Endothelial cell of umbilical vein (primary cell): ENCODE measurements at regions not wholly inside any gene's neighbourhood (a gene's known extent, or its start where the extent isn't known, plus 50 kb on each side); places are given as distances from the start of the nearest gene placed in this dataset.

Source experiments
- BruUV-seq: library from RNA; stranded (reverse); fragments of 400-500 nt; replicated peaks from 2 replicates; lab custom pipeline; 2021; lab: Mats Ljungman, UMichigan
- CTCF ChIA-PET: fragments of 300-600, 350-600 bp; sonication (Branson Sonifier 250); formaldehyde crosslinking; loops from one replicate; lab custom pipeline; 2021; ENCODE audit warnings: antibody characterized with exemption, inconsistent platforms; lab: Charles Lee
- POLR2A ChIA-PET: fragments of 300-600, 350-600 bp; sonication (Branson Sonifier 250); formaldehyde crosslinking; loops from one replicate; lab custom pipeline; 2021; ENCODE audit warnings: antibody characterized with exemption, inconsistent platforms; lab: Charles Lee
- DNase-seq: peaks from one replicate; pipeline ENCODE4 v3.0.0-alpha.2; 2011; ENCODE audit warnings: low read depth, low spot score
- FAIRE-seq: peaks from 2 replicates; lab custom pipeline; 2011; peaks lifted over from hg19 to GRCh38; lab: Jason Lieb, UNC
- H2AFZ ChIP-seq: 2 replicates; pipeline ENCODE4 v1.6.0; 2012; ENCODE audit warnings: low read depth, low read length, control low read depth, inconsistent platforms
- H3K27ac ChIP-seq: 2 replicates; pipeline ENCODE4 v1.5.1; 2011; ENCODE audit warnings: low read depth, mild to moderate bottlenecking, control low read depth, low read length, moderate library complexity; ENCODE audit not compliant: insufficient read depth
- H3K27me3 ChIP-seq, 2 experiments: 2 replicates each; pipeline versions ENCODE4 v1.6.0 to v1.6.1; 2011; ENCODE audit warnings: low read length in 2 of 2, mixed read lengths in 1 of 2; ENCODE audit not compliant: control insufficient read depth in 2 of 2, insufficient read depth in 2 of 2
- H3K36me3 ChIP-seq, 2 experiments: 2 replicates in 1 of 2; 3 replicates in 1 of 2; pipeline ENCODE4 v1.5.1; 2011; ENCODE audit warnings: low read length in 2 of 2, mild to moderate bottlenecking in 1 of 2, moderate library complexity in 1 of 2; ENCODE audit not compliant: control insufficient read depth in 2 of 2, insufficient read depth in 2 of 2; ENCODE audit errors: extremely low read depth in 1 of 2
- H3K4me1 ChIP-seq: 3 replicates; pipeline ENCODE4 v1.5.1; 2011; ENCODE audit warnings: mild to moderate bottlenecking, low read length; ENCODE audit not compliant: control insufficient read depth, insufficient read depth; ENCODE audit errors: extremely low read depth
- H3K4me2 ChIP-seq: 2 replicates; pipeline ENCODE4 v1.6.1; 2011; ENCODE audit warnings: low read length, control low read depth, mixed read lengths; ENCODE audit not compliant: insufficient read depth
- H3K4me3 ChIP-seq, 3 experiments: fragments of 200-600 bp in 1 of 3; sonication (generic), shearing (Covaris generic) in 1 of 3; replicated peaks in 1 of 3; 2 replicates each; pipeline ENCODE4 v1.5.1; 2011 to 2016; ENCODE audit warnings: control low read depth in 3 of 3, low read length in 3 of 3, mild to moderate bottlenecking in 2 of 3, inconsistent platforms in 1 of 3, low read depth in 1 of 3, moderate library complexity in 1 of 3; ENCODE audit not compliant: insufficient read depth in 1 of 3
- H3K79me2 ChIP-seq: 2 replicates; pipeline ENCODE4 v1.6.0; 2012; ENCODE audit warnings: low read length, inconsistent platforms; ENCODE audit not compliant: control insufficient read depth, insufficient read depth
- H3K9ac ChIP-seq: replicated peaks from 2 replicates; pipeline ENCODE3; 2011; ENCODE audit warnings: low read length, control low read depth; ENCODE audit not compliant: insufficient read depth; ENCODE audit errors: extremely low read depth
- H3K9me1 ChIP-seq: replicated peaks from 3 replicates; pipeline ENCODE4 v1.6.0; 2011; ENCODE audit warnings: mild to moderate bottlenecking, low read length; ENCODE audit not compliant: control insufficient read depth, insufficient read depth; ENCODE audit errors: extremely low read depth
- H3K9me3 ChIP-seq: replicated peaks from 2 replicates; pipeline ENCODE4 v1.5.1; 2012; ENCODE audit warnings: low read length, inconsistent platforms; ENCODE audit not compliant: control insufficient read depth, insufficient read depth
- H4K20me1 ChIP-seq: replicated peaks from 2 replicates; pipeline ENCODE3; 2011; ENCODE audit warnings: mild to moderate bottlenecking, low read length; ENCODE audit not compliant: control insufficient read depth, insufficient read depth; ENCODE audit errors: extremely low read depth
- EZH2 ChIP-seq: IDR thresholded peaks from 2 replicates; pipeline ENCODE4 v1.6.1; 2012; ENCODE audit warnings: borderline replicate concordance, low read depth, mild to moderate bottlenecking, moderate library complexity, low read length, inconsistent platforms; ENCODE audit not compliant: severe bottlenecking
- FOS ChIP-seq: IDR thresholded peaks from 2 replicates; pipeline ENCODE4 v1.6.1; 2011; ENCODE audit warnings: mild to moderate bottlenecking, low read length, moderate library complexity, borderline replicate concordance; ENCODE audit not compliant: insufficient read depth
- GATA2 ChIP-seq: IDR thresholded peaks from 2 replicates; pipeline ENCODE4 v1.7.0; 2011; ENCODE audit warnings: low read depth, mild to moderate bottlenecking, moderate library complexity, mixed read lengths, low read length; ENCODE audit not compliant: insufficient read length, insufficient read depth
- JUN ChIP-seq: IDR thresholded peaks from 2 replicates; pipeline ENCODE4 v1.6.1; 2011; ENCODE audit warnings: borderline replicate concordance, low read depth; ENCODE audit not compliant: insufficient read length, insufficient read depth
- MYC ChIP-seq: IDR thresholded peaks from one replicate; pipeline ENCODE4 v1.6.1; 2011; ENCODE audit warnings: mild to moderate bottlenecking, low read depth, low read length
- POLR2A ChIP-seq: IDR thresholded peaks from 2 replicates; pipeline ENCODE4 v1.6.1; 2012; ENCODE audit warnings: low read depth, mild to moderate bottlenecking, control low read depth, low read length
- POLR2AphosphoS5 ChIP-seq: IDR thresholded peaks from 2 replicates; pipeline ENCODE4 v1.6.1; 2012; ENCODE audit warnings: low read depth, mild to moderate bottlenecking, control low read depth, low read length, moderate library complexity; ENCODE audit not compliant: insufficient read depth
- dilution Hi-C: fragments of 300-500 bp; cut with MboI; formaldehyde crosslinking; loops from one replicate; pipeline ENCODE4 v1.15.0; 2019; ENCODE audit warnings: low sequenced_read_pairs; ENCODE audit not compliant: extremely low pct_ligation_motif_present
- intact Hi-C: fragments of 100-400 bp; cut with micrococcal nuclease; formaldehyde crosslinking; loops from one replicate; pipeline ENCODE4 v1.10.0; 2022
- TF ChIP-seq, protein P1 (sequence below), 2 donors: IDR thresholded peaks; 1 replicate in 1 of 2; 2 replicates in 1 of 2; pipeline ENCODE4 v1.5.1; 2011; ENCODE audit warnings: low read length in 2 of 2, mild to moderate bottlenecking in 2 of 2, moderate library complexity in 2 of 2, control low read depth in 1 of 2, inconsistent platforms in 1 of 2, low read depth in 1 of 2; ENCODE audit not compliant: insufficient read depth in 1 of 2; ENCODE audit errors: extremely low read depth in 1 of 2
- TF ChIP-seq, protein P2 (sequence below): IDR thresholded peaks from 2 replicates; pipeline ENCODE4 v1.6.1; 2011; ENCODE audit not compliant: insufficient read depth, insufficient read length

DNA sequence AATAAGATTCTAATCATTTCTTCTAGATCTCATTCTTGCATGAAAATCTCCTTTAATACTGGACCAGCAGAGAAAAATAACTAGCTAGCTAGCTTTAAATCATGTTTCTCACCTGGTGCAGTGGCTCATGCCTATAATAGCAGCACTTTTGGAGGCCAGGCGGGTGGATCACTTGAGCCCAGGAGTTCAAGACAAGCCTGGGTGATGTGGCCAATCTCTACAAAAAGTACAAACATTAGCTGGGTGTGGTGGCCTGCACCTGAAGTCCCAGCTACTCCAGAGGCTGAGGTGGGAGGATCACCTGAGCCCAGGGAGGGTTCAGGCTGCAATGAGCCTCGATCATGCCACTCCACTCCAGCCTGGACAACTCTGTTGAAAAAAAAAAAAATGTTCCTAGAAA lies 99.2 kb downstream of the BAMBI start:
- POLR2A ChIA-PET: no interaction called here
- Histone ChIP-seq H2AFZ (no peak overlapping the region), H3K9me1 (no peaks in the 10 kb centered on the region), H3K79me2 (no peaks in the 10 kb centered on the region), H3K4me3 (no peak overlapping the region), H3K9me3 (no peaks in the 10 kb centered on the region), H3K27ac (no peak overlapping the region), H4K20me1 (no peaks in the 10 kb centered on the region), H3K4me1 (no peaks in the 10 kb centered on the region), H3K27me3 (no peaks in the 10 kb centered on the region), H3K36me3 (no peaks in the 10 kb centered on the region), H3K9ac (no peak overlapping the region), H3K4me2 (no peak overlapping the region)
- intact Hi-C loops: no loop called here
- FAIRE-seq (no peak), DNase-seq (no peak)
- no TSS peak for BruUV-seq
- no peak for TF ChIP-seq JUN
- dilution Hi-C loops: no loop called here
- CTCF ChIA-PET: interaction anchor here (1.2 kb wide), 1 partner anchor 113 kb away, joined by 3 read pairs; no protein-coding TSS in a partner anchor

DNA sequence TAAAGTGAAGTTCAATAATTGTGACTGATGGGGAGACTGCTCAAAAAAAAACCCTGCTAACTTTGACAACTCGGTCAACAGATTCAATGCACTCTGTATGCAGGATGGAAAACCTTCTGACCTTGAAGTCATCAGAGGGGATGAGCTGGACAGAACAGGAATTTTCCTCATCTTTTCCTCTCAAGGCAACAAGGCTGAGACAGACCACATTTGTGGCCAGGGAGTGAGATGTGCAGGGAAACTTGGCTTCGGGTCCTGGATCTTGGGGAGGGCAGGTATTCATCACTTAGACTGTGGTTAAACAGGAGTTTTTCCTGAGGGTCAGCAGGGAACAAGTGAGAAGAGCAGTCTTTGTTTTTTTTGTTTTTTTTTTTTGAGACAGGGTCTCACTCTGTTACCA lies 100.6 kb downstream of the BAMBI start:
- dilution Hi-C loops: no loop called here
- Histone ChIP-seq H3K9me3 (no peaks in the 10 kb centered on the region), H3K9me1 (no peaks in the 10 kb centered on the region), H2AFZ (no peak overlapping the region), H4K20me1 (no peaks in the 10 kb centered on the region), H3K4me2 (no peak overlapping the region), H3K79me2 (no peaks in the 10 kb centered on the region), H3K4me3 (no peak overlapping the region), H3K4me1 (no peaks in the 10 kb centered on the region), H3K27ac (no peak overlapping the region), H3K36me3 (no peaks in the 10 kb centered on the region), H3K9ac (no peak overlapping the region), H3K27me3 (no peaks in the 10 kb centered on the region)
- ChIA-PET POLR2A (no interaction called here), CTCF (no interaction called here)
- BruUV-seq: no TSS peak
- intact Hi-C loops: no loop called here
- no peak for DNase-seq
- FAIRE-seq: no peak
- TF ChIP-seq EZH2 (no peak), JUN (no peak), MYC (no peak), POLR2A (no peak), FOS (no peak), POLR2AphosphoS5 (no peak), GATA2 (no peak)
- TF ChIP-seq, protein P1, sequence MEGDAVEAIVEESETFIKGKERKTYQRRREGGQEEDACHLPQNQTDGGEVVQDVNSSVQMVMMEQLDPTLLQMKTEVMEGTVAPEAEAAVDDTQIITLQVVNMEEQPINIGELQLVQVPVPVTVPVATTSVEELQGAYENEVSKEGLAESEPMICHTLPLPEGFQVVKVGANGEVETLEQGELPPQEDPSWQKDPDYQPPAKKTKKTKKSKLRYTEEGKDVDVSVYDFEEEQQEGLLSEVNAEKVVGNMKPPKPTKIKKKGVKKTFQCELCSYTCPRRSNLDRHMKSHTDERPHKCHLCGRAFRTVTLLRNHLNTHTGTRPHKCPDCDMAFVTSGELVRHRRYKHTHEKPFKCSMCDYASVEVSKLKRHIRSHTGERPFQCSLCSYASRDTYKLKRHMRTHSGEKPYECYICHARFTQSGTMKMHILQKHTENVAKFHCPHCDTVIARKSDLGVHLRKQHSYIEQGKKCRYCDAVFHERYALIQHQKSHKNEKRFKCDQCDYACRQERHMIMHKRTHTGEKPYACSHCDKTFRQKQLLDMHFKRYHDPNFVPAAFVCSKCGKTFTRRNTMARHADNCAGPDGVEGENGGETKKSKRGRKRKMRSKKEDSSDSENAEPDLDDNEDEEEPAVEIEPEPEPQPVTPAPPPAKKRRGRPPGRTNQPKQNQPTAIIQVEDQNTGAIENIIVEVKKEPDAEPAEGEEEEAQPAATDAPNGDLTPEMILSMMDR (IDR thresholded peaks at IDR 0.05; ENCODE audit: extremely low read depth in 1 of 2, insufficient read depth in 1 of 2, low read depth in 1 of 2, low read length in 2 of 2): no peak
- TF ChIP-seq, protein P2, sequence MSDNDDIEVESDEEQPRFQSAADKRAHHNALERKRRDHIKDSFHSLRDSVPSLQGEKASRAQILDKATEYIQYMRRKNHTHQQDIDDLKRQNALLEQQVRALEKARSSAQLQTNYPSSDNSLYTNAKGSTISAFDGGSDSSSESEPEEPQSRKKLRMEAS: no peak
